Erythroblast (primary cell): ENCODE measurements at regions not wholly inside any gene's neighbourhood (a gene's known extent, or its start where the extent isn't known, plus 50 kb on each side); places are given as distances from the start of the nearest gene placed in this dataset.

ENCODE experiments used
- GATA1 ChIP-seq: IDR thresholded peaks from 2 replicates; pipeline ENCODE4 v1.6.1; 2011; ENCODE audit warnings: low read depth, mild to moderate bottlenecking, control low read depth, low read length, moderate library complexity
- POLR2A ChIP-seq: IDR thresholded peaks from 2 replicates; pipeline ENCODE4 v1.6.1; 2011; ENCODE audit warnings: mild to moderate bottlenecking, low read length

- no peak for TF ChIP-seq POLR2A
- no peak for TF ChIP-seq GATA1
These were observed 580.0 kb upstream of the RGS18 start for GRCh38 chr1:191578281-191578680.
